ENCODE measurements at regions not wholly inside any gene's neighbourhood (a gene's known extent, or its start where the extent isn't known, plus 50 kb on each side); places are given as distances from the start of the nearest gene placed in this dataset.
"Not testable (repeated sequence)": the region's sequence is repeated elsewhere in the genome, so short reads cannot be mapped to it uniquely, and the experiment has no call there.

DNA sequence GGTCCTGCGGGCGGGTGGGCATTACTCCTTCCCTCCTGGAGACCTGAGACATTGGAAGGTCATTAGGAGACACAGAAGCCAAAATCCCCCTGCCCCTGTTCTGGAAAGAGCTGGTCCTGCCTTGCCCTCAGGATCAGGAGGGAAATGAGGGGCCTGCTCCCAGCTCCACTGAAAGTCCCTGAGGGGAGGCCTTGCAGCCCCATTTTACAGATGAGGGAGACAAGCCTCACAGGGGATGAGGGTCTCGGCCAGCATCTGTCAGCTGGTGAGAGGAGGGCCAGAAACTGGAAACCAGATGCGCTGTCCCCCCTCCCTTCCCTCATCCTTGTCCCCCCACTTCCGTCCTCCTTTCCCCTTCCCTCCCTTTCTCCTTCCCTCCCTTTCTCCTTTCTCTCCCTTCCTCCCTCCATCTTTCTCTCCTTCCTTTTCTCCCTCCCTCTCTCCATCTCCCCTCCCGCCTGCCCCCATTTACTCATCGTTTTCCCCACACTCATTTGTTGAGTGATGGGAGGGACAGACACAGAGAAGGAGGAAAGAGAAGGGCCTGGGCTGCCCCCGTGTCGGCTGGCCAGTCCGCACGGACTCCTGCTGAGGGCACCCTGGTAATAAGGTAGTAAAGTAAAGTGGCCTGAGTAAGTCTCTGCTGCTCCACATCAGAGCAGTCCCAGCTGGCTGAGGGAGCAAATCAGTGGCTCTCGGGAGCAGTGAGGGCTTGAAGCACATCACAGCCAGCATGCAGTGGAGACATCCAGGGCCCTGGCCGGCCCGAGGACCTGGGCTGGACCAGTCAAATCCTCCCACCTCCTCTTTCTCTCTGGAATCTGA, 112.4 kb upstream of the ALDH1A3 start:
- no peak for DNase-seq (ENCODE audit: low read depth)

DNA sequence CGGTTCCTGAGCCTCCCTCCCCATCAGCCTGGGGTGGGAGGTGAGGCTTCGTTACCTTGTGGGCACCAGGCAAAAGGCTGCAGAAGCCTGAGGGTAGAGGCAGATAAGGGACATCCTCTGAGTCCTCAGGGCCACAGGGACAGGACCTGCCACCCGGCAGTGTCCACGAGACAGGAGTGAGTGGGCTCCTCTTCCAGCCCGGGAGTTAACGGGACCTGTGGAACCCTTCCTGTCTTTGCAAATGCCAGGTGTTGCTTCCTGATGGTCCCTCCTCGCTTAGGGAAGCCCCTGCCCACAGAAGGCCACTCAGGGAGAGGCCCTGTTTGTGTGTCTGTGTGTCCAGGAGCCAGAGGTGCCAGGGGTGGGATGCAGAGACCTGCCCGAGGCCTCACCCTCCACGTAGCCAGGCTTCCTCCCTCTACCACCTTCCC, 111.1 kb upstream of the ALDH1A3 start:
- no peak for DNase-seq (ENCODE audit: low read depth)

DNA sequence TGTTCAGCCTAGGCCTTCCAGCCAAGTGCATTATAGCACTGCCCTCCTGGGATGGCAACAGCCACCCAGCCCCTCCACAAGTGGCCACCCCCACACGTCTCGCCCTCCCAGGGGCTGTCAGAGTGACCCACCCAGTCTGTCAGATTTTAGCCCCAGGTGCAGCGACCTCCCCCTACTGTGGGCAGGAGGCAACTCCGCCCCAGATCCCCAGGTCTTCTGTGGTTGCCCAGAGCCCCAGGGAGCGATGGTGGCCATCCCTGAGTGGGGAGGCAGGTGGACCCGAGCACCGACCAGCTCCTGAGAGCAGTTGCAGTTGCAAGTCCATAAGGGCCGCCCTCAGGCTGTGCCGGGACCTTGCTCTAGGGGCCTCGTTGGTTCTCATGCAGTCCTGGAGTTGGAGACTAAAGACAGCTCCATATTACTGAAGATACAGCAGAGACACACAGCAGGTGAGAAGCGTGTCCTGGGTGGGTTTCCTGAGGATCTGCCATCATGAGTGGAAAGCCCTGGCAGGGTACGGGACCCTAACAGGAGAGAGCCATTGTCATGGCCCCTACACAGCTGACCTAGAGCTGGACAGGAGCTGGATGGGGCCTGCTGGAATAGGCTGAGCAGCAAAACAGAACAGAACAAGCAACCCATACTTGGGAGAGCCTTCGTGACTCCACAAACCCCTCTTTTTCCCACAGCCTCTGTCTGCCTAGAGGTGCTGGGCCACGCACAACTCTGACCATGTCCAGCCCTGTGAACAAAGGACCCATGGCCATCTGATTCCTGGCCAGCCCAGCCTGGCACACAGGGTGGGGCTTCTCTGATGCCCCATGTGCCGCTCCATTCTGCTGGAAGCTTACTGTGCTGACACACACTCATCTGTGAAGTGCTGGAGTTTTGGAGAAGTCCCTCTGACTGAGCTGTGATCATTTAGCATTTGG, 110.3 kb upstream of the ALDH1A3 start:
- no peak for DNase-seq (ENCODE audit: low read depth)

DNA sequence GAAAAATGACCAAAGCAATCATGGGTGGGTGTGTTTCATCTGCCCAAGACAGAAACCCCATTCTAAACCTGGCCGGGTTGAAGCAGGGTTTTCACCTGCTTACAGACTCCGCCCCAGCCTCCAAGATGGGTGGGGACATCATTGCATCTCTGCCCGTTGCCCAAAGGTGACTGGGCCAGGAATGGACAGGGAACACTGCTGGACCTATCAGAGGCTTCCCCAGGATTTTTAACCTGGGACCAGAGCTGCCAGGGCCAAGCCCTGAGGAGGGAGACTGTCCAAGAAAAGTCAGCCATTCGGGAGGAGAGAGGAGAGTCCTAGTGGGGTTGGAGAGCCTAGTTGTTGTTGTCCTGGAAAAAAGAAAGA, 109.7 kb upstream of the ALDH1A3 start:
- no peak for DNase-seq (ENCODE audit: low read depth)

DNA sequence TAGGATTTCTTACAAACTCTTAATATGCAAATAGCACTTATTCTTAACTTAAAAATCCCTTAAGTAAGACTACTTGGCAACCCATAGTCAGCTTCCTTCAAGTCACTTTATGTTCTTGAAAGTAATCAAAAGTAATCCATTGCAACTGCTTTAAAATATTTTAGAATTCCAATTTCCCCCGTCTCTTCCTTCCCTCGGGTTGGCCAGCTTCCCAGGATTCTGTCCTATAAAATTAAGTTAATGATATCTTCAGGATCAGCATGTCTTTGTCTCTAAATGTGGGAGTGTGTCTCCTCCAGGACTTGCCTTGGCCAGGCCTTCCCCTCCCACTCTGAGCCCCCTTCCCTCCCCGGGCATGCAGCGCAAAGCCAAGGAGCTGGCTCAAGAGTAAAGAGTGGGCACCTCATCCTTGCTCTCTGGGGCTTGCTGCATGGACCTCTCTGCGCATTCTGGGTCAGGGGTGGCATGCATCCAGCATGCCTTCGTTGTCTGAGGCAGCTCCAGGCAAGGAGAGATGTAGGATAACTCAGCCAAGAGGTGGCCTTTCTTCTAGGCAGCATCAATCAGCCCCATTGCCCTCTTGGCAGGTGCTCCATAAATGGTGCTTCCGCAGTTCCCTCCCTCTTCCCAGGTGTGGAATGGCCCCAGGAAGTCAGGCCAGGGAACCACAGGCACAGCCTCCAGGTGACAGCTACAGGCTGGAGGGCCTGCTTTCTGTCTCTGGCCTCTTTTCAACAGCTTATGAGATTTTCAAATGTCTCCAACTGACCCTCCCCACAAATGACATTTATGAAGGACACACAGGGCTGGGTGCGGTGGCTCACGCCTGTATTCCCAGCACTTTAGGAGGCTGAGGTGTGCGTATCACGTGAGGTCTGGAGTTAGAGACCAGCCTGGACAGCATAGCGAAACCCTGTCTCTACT, 108.7 kb upstream of the ALDH1A3 start:
- no peak for DNase-seq (ENCODE audit: low read depth)

DNA sequence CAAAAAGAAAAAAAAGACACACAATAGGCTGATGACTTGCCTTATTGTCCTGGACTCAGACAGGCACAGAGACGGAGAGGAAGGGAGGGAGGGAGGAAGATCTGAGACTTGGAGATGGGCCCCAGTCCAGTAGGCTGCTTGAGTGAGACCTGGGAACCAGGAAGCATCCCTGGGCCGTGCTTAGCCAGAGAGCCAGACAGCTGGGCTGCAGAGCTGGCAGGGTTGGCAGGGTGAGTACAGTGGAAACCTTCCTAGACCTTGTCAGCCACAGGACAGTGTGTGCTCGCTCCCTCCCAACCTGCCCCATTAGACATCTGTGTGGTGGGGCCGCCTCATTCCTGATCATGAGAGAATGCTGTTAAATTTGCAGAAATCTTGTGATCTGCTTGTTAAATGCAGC, 107.9 kb upstream of the ALDH1A3 start:
- no peak for DNase-seq (ENCODE audit: low read depth)

DNA sequence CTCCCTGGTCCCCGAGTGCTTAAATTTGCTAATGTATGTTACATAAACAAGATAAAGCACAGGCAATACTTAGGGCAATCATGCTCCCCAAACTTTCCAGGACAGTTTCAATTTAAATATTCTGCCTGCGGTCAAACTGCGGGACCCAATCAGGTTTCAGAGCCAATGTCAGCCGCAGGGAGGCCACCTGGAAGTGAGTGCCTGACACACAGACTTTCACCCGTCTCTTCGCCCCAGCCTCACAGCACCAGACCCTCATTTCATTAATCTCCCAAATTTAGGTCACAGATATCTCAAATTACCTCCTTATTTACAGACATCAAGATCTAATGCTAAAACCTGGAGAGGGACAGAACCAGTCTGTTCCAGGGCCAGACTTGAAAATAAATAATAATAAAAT, 107.2 kb upstream of the ALDH1A3 start:
- no peak for DNase-seq (ENCODE audit: low read depth)

DNA sequence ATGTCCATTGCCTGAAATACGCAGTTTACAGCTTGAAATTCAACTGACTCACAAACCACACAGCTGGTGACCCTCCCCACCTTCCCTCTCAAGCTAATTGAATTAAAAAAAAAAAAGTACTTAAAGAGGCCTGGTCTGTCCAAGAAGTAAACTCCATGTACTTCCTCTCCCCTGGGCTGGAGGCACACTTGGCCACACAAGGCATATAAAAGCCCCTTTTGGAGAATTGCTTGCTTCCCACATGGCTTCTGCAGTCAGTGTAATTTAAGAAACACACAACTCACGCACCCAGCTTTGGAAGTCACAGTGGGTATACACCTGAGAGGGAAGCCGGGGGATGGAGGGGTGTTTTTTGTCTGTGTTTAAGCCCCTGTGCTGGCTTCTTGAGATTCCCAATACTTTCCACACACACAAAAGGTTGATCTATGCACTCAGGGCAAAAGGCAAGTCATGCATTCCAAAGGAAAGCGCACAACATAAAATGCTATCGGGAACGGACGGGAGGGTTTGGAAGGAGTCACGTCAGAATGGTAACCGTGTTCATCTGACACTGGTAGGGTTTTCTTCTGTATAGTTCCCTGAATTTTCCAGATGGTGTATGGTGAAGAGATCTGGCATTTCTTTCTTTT, 106.6 kb upstream of the ALDH1A3 start:
- no peak for DNase-seq (ENCODE audit: low read depth)

DNA sequence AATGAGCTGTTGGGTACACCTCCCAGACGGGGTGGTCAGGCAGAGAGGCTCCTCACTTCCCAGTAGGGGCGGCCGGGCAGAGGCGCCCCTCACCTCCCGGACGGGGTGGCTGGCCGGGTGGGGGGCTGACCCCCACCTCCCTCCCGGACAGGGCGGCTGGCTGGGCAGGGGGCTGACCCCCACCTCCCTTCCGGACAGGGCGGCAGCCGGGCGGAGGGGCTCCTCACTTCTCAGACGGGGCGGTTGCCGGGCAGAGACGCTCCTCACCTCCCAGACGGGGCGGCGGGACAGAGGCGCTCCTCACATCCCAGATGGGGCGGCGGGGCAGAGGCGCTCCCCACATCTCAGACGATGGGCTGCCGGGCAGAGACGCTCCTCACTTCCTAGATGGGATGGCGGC, 105.6 kb upstream of the ALDH1A3 start:
- DNase-seq (ENCODE audit: low read depth): not testable (repeated sequence)

DNA sequence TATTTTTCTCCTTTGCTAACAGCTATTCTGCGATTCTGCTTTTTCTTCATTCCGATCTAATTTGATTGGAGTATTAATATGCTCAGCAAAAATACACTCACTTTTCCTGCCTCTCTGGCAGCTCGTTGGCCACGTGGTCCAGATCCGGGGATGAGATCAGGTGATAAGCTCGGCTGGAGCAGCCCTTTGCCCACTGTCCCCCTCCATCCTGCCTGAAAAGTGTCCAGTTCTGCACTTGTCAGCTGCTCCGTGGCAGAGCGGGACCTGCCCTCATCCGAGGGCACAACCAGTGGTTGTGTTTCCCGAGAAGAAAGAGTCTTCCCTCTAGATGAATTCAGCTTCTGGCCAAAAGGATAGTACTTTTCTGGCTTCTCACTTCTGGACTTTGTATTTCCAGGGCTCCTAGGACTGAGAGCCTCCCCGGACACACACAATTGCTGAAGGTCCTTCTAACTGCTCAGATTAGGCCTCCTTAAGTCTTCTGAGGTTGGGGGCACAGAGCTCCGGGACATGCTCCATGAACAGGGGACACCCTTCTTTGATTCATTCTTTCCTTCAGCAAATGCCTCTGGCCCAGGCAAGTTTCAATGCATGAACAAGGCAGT, 103.9 kb upstream of the ALDH1A3 start:
- DNase-seq (ENCODE audit: low read depth): no peak

DNA sequence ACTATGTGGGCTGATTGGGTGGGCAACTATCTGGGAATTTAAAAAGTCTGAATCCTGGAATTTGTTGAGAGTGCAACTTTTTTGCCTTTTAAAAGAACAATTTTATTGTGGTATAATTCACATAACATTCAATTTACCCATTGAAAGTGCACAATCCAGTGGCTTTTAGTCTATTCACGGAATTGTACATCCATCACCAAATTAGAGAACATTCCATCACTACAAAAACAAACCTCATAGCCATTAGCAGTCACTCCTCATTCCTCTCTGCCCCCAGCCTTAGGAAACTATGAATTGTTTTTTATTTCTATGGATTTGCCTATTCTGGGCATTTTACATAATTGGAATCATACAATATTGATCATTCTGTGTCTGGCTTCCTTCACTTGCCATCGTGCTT, 101.8 kb upstream of the ALDH1A3 start:
- DNase-seq (ENCODE audit: low read depth): no peak

DNA sequence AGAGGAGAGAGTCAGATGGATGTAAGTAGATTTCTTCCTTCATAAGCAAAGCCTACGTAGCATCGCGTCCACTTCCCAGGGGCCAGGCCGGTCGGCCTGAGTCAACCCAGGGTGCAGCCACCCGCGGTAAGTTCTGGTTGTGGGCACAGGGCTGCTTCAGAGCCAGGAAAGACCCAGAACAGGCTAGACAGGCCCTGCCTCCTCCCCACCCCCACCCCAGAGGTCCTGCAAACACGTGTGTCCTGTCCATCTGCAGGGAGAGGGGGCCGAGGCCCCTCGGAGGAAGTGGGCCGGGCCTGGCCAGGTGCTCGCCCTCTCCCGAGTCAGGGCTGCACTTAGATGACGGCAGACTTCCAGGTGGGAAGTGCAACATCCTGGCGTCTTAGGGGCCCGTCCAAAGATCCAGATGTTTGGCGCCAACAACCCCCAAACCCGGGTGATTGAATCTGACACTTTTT, 100.8 kb upstream of the ALDH1A3 start:
- DNase-seq (ENCODE audit: low read depth): no peak

DNA sequence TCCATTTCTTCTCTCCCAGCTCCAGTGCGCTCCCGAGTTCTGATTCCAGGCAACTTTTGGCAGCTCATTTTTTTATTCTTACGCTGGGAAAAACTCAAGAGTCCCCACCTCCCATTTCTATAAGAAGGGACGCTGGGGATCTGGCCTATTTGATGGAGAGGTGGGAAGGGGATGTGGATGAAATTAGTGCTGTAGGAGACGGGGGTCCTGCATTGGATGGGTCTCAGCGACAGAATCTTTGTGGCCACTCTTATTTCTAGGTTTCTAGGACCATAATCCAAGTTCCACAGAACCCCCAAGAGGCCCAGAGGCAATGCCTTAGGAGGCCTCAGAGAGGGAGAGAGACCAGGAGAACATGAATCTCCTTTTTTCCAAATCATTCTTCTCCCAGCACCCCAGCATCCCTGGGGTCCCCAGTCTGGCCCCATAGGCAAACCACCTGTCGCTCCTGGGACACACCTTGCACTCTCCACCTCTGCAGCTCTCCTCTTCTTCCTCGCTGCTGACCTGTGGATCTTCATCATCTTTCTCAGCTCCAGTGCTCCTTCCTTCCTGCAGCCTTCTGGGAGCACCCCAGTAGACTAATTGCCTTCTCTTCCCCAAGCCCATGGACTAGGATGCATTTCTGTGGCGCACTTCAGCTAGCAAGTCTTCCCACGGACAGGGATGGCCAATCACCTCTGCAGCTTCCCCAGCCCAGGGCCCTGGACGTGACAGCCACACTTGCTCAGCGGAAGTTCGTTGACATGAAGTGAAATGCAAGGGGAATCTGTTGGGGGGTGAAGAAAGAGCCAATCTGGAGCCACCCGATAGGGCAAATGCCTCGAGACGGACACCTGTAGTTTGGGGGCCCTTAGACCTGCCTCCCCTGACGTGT, 100.1 kb upstream of the ALDH1A3 start:
- no peak for DNase-seq (ENCODE audit: low read depth)

DNA sequence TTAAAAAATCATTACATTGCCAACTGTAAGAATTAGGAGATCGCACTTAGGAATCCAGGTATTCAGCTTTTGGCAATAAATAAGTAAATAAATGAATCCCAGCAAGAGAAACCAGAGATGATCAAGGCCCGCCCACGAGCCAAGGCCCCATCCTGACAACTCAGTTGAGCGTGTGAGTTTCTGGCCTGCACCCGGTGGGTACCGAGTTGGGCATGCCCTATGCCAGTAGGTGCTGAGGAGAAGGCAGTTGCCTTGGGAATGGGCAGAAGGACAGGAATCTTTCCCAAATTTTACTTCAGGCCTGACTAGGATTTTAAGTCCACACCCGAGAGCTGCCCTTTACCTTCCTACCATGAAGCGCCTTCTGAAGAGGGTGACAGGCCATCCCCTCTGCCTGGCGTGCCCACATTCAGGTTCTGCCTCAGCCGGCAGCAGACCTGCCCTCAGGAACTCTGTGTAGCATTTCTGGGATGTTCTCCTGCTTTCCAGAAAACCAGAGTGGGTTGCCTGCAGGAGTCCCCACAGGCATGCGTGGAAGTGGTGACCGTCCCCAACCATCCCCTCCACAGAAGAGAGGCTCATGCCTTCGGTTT, 99.3 kb upstream of the ALDH1A3 start:
- DNase-seq (ENCODE audit: low read depth): no peak

DNA sequence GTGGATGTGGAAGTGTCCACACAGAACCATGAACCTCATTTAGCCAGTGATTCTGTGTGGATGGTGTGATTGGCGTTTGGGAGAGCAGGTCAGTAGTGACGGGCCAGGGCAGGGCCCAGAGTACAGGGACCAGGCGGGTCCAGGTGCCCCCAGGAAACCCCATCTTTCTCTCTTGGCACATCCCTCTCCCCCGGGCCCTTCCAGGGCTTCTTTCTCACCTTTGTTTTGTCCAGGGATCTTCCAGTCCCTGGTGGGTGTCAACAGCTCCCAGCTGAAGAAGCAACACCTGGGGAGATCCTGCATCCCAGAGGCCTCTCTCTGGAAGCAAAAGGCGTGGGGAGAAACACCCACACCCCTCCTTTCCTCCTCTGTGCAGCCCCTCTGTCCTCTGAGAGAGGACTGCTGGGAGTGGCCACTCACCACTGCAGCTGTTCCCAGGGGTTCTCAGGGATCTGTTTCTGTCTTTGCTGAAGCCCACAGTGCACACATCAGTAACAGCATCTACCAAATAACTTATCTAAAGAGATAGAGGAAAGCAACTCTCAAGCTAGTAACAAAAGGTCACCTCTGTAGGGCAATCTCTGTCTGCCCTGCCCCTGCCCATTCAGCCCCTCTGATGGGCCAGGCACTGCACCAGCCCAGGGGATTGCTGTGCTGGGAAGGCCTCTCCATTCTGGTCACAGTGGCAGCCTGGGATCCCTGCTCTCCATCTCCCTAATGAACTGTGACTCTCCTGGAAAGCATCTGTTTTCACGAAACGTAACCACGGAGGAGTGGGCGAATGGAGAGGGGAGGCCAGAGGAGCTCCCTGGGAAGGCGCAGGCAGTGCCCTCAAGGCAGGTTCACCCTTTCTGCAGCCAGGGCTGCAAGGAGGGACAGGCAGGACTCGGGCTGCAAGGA, 98.3 kb upstream of the ALDH1A3 start:
- DNase-seq (ENCODE audit: low read depth): no peak

DNA sequence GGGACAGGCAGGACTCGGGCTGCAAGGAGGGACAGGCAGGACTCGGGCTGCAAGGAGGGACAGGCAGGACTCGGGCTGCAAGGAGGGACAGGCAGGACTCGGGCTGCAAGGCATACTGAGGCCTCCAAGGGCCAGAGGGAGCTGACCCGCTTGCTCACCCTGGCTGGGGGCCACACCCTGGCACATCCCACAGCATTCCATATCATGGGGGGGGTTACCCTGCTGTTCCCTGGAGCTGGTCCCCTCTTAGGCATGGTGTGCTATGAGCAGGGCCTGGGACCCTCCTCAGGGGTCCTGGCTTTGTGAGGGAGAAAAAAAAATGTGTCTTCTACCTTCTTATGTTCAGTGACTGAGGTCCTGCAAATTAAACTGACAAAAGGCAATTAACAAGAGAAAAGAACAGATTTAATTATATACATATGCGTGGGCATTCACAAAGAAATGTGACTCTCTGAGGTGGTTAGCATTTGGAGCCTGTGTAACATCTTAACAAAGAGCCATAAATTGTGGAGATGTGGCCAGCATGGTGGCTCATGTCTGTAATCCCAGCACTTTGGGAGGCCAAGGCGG, 97.6 kb upstream of the ALDH1A3 start:
- DNase-seq (ENCODE audit: low read depth): no peak

DNA sequence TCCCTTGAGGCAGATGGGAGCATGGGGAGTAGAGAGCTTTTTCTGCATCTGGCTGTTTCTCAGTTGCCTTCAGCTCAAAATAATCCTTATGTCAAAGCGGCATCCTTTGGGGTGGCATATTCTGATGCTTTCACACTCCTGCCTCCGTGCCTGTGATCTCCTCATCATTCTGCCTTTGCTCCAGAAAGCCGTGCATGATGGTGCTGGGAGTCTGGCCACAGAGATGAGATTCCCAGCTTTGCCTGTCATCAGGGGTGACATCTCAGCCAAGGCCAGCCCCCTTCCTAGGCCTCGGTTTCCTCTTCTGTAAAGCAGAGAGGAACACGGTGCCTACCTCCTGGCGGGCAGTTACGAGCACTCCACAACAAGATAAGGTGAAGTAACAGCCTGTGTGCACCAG, 96.3 kb upstream of the ALDH1A3 start:
- no peak for DNase-seq (ENCODE audit: low read depth)

DNA sequence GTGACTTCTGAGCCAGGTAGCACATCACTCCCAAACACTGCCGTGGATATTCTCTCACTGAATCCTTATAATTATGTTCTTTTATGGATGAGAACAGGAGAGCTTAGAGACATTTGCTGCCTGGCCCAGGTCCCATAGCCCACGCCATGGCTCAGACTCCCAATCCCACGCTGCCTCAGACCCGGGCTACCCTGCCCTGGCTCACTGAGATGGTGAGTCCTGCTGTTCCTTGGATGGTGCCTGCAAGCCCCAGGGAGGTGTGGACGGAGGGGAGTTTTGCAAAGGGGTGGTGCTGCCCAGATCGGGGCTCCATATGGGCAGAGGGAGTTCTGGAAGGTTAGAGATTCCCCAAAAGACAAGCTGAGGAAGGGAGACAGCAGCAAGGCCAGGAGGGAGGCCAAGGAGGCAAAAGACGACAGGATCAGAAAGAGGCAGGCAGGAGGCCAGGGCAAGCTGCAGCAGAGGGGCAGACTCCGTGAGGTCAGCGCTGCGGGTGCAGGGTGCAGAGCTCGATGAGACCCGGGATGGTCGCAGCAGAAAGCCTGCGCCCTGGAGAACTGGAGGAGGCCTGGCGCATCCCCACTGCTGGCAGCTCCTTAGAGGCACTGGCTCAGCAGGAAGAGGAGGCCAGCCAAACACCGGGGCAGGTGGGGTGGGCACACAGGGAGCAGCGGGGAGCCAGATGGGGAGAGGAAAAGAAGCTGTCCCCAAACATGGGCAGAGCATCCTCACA, 95.7 kb upstream of the ALDH1A3 start:
- DNase-seq (ENCODE audit: low read depth): no peak
